Transverse colon (tissue), 4 donors: ENCODE measurements at regions not wholly inside any gene's neighbourhood (a gene's known extent, or its start where the extent isn't known, plus 50 kb on each side); places are given as distances from the start of the nearest gene placed in this dataset.

ENCODE experiments used
- small RNA-seq, 4 donors: library from RNA; depleted of rRNA; stranded (forward); fragments of <200 nt; gene quantifications; one replicate each; pipeline ENCODE3, GENCODE V24; 2016

Small RNA genes lying in the stretch of these regions (small RNA-seq; reads per million reads assigned to genes)
- gene AC008413.1: 0 reads per million in 4 donors
